HG02678 (cell line): ENCODE measurements at regions not wholly inside any gene's neighbourhood (a gene's known extent, or its start where the extent isn't known, plus 50 kb on each side); places are given as distances from the start of the nearest gene placed in this dataset.

ENCODE experiments used
- ATAC-seq: cut with Tn5 transposase; IDR thresholded peaks from one replicate; pipeline ENCODE4 v1.9.1; 2021; ENCODE audit warnings: mild to moderate bottlenecking, moderate library complexity; ENCODE audit not compliant: unreplicated experiment

GRCh38 chr3:181855825-181856224 is 144.1 kb downstream of the SOX2 start:
- ATAC-seq, result no peak

- ATAC-seq, result no peak
Observed at GRCh38 chr3:181859518-181859917, 147.8 kb downstream of the SOX2 start.

GRCh38 chr3:181860235-181860634 is 148.5 kb downstream of the SOX2 start:
- ATAC-seq, result no peak

GRCh38 chr3:181862502-181862901 is 150.8 kb downstream of the SOX2 start:
- no peak for ATAC-seq

DNA sequence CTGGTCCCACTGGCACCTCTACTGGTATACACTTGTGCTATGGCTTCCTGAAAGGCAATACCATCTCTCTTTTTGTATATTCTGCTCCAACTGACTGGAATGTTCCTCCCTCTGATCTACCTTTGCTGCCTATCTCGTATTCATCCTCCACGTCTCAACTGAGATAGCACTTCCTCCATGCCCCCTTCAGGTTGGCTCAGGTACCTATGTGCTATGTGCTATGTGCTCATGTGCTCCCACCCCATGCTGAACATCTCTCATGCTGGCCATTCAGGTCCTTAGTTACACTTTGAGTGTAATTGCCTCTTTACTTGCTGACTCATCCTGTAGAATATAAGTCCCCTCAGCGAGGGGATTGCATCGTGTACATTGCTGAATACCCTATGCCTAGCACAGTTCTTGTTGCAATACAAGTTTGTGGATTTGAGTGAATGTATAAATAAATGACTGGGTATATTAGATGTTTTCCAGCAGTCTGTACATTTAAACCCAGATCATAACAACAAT is 156.9 kb downstream of the SOX2 start:
- ATAC-seq, result no peak

- ATAC-seq, result no peak
Observed at GRCh38 chr3:181872887-181873286, 161.2 kb downstream of the SOX2 start.

GRCh38 chr3:181879926-181880325 is 168.2 kb downstream of the SOX2 start:
- no peak for ATAC-seq

GRCh38 chr3:181880331-181880730 is 168.6 kb downstream of the SOX2 start:
- ATAC-seq, result no peak

DNA sequence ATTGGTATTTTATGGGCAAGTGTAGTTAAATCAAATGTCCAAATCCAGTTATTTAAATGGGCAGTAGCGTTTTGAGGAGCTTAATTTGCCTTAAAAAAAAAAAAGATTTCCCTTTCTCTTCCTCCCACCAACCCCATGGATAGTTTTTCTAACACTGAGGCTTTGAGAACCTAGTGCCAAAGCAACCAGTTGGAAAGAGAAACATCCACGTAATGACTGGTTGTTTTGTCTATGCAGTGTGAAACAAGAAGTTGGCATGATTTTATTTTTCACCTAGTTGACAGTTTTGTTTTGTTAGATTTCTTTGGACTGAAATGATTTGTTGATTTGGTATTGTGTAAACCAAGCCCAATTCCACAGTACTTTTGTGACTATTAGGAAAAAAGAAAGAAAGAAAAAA is 170.0 kb downstream of the SOX2 start:
- ATAC-seq, result no peak

DNA sequence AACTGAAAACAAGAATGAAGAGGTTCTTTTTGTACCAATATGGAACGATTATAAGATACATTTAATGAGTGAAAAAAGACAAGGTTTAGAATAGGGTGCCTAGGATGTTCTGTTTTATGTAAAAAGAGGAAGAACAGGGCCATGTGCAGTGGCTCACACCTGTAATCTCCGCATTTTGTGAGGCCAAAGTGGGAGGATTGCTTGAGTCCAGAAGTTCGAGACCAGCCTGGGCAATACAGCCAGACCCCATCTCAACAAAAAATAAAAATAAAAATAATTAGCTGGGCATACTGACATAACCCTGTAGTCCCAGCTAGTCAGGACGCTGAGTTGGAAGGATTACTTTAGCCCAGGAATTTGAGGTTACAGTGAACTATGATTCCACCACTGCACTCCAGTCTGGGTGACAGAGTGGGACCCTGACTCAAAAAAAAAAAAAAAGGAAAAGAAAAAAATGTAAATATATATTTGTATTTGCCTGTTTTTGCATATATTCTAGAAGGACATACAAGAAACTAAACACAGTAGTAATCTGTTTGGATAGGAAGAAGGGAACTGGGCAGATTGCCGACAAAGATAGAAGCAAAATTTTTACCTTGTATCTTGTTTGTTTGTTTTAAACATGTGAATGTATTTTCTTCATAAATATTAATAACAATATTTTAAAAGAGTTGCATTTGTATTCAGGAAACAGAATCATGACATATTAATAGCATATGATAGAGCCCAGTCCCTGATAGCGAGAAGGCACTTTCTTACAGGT is 174.3 kb downstream of the SOX2 start:
- ATAC-seq, result no peak

GRCh38 chr3:181886676-181887075 is 175.0 kb downstream of the SOX2 start:
- no peak for ATAC-seq

DNA sequence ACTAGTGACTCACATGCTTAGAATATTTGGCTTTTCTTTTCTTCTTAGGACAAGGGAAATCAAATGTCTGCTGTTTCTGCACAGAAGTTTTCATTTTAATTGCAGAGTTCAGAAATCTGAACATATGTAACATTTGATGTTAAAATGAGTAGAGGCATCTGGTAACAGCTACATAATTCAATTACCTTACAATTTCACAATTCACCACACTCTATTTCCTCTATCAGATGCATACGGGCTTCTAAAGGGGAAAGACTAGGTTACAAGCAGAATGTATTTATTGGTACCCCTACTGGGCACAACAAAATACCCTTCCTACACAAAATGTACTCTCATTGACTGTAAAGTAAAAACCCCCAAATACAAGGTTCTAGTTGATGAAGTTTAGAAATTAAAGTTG is 176.0 kb downstream of the SOX2 start:
- ATAC-seq, result no peak

DNA sequence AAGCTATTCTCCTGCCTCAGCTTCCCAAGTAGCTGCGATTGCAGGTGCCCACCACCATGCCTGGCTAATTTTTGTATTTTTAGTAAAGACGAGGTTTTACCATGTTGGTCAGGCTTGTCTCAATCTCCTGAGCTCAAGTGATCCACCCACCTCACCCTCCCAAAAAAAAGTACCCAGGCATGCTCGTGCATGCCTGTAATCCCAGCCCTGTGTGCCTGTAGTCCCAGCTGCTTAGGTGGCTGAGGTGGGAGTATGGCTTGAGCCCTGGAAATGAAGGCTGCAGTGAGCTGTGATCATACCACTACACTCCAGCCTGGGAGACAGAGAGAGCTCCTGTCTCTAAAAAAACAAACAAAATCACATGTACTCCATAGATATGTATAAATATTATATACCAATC is 176.5 kb downstream of the SOX2 start:
- ATAC-seq, result no peak

GRCh38 chr3:181892848-181893247 is 181.1 kb downstream of the SOX2 start:
- no peak for ATAC-seq

- ATAC-seq, result no peak
Observed at GRCh38 chr3:181896605-181897004, 184.9 kb downstream of the SOX2 start.

- ATAC-seq, result no peak
Observed at GRCh38 chr3:181899702-181900101, 188.0 kb downstream of the SOX2 start.

DNA sequence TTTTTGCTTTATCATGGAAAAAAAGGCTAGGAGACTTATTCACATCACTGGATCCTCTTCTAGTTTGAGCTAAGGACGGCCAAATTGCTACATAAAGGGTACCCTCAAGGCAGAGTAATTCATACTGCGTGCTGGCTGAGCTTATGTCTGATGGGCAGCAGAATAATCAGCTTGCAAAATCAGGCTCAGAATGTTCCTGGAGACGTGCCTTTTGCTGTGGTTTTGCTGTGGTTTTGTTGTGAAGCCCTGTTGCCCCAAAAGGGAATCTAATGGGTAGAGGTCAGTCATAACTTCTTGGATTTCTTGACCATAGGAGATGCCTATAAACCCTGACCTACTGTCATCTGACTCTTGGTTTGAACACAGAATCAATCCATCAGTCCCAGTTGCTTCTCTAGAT is 189.9 kb downstream of the SOX2 start:
- no peak for ATAC-seq

- ATAC-seq, result no peak
Observed at GRCh38 chr3:181906338-181906737, 194.6 kb downstream of the SOX2 start.

GRCh38 chr3:181909241-181909640 is 197.5 kb downstream of the SOX2 start:
- ATAC-seq, result no peak

DNA sequence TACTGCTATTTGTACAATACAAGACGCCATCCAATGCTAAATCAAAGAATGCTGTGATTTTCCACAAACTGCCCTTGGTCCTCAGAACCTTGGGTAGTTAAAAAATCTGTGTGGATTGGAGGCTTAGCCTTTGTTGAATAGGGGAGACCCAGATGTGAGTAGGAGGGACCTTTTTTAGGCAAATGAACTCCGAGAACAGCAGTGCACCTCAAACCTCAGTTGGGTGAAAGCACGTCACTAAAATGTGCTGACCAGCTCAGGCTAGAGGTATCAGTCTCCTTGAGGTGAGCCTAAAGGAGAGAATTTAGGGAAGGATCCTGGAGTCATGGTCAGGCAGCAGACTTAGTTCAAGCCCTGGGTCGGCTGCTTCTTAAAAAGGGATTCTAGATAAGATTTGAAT is 200.7 kb downstream of the SOX2 start:
- ATAC-seq, result no peak

GRCh38 chr3:181913254-181913653 is 201.5 kb downstream of the SOX2 start:
- ATAC-seq, result no peak

DNA sequence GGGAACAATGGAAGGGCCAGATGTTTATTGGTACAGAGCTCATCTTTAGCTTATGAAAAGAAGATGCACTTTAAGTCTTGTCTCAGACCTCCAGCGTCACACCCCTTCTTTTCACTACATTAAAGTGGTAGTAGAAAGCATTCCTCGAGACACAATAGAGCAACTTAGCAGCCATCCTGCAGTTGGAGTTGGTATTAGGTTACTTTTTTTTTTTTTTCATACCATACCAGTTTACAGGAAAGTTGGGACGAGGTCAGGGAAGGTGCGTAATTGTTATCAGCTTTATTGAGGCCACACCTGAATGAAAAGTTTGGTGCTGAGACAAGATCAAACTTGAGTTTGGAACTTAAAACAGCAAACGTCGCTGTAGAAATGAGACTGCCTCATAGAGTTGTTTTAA is 203.8 kb downstream of the SOX2 start:
- ATAC-seq, result no peak

- no peak for ATAC-seq
Observed at GRCh38 chr3:181916013-181916412, 204.3 kb downstream of the SOX2 start.
